22Rv1 (cell line): ENCODE measurements at regions not wholly inside any gene's neighbourhood (a gene's known extent, or its start where the extent isn't known, plus 50 kb on each side); places are given as distances from the start of the nearest gene placed in this dataset.

ENCODE experiments used
- CTCF ChIP-seq: fragments of 450-650 bp; IDR thresholded peaks from 2 replicates; pipeline ENCODE4 v1.5.1; 2017; ENCODE audit warnings: mild to moderate bottlenecking
- ZFX ChIP-seq: fragments of 450-650 bp; IDR thresholded peaks from 2 replicates; pipeline ENCODE4 v1.6.1; 2017; ENCODE audit warnings: antibody characterized with exemption, borderline replicate concordance

GRCh38 chr6:134698228-134698627 is 251.7 kb downstream of the ALDH8A1 start:
- TF ChIP-seq CTCF (no peak), ZFX (no peak)
